ENCODE measurements at regions not wholly inside any gene's neighbourhood (a gene's known extent, or its start where the extent isn't known, plus 50 kb on each side); places are given as distances from the start of the nearest gene placed in this dataset.

GRCh38 chr14:76323331-76324050 is 52.4 kb upstream of the ESRRB start:
- no peak for TF ChIP-seq CTCF (IDR thresholded peaks at IDR 0.05; ENCODE audit: insufficient read depth, low read depth, low read length, missing control alignments)
- no peak overlapping the region for H3K4me3 ChIP-seq (ENCODE audit: low read depth, low read length)
- no peak for DNase-seq (ENCODE audit: low read depth)

GRCh38 chr14:76324133-76324532 is 51.8 kb upstream of the ESRRB start:
- no peak for DNase-seq (ENCODE audit: low read depth)
- TF ChIP-seq CTCF (IDR thresholded peaks at IDR 0.05; ENCODE audit: insufficient read depth, low read depth, low read length, missing control alignments): no peak

More at GRCh38 chr14:76324133-76324532, 51.8 kb upstream of the ESRRB start:
- no peak overlapping the region for H3K4me3 ChIP-seq (ENCODE audit: low read depth, low read length)
